ENCODE measurements at regions not wholly inside any gene's neighbourhood (a gene's known extent, or its start where the extent isn't known, plus 50 kb on each side); places are given as distances from the start of the nearest gene placed in this dataset.

DNA sequence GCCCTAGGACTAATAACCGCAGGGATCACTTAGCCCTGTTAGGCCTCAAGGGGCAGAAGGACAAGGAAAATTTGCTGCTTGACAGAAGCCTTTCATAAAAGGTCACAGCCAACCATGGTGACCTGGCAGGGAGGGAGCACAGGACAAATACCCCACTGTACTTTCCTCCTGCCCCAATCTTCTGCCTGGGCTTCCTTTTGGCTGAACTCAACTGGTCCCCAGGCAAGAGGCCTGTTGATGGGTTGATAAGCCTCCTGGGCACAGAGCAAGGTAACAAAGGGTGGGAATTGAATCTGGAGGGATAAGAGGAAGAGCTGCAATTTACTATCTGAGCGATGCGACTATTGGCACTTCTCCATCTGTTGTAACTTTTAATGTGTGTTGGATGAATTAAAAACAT lies 392.9 kb downstream of the RASEF start:
- H3K4me3 Mint-ChIP-seq, result no peak overlapping the region
- no peak overlapping the region for H3K56ac ChIP-seq (ENCODE audit: insufficient read length, low read depth, low read length)

More for the DNA sequence above, 392.9 kb downstream of the RASEF start:
- no peak overlapping the region for H3K27ac Mint-ChIP-seq
- no peaks in the 10 kb centered on the region for H3K9me3 Mint-ChIP-seq
- no peak overlapping the region for H2BK12ac ChIP-seq (ENCODE audit: insufficient read length, low read depth, low read length)
- no peak overlapping the region for H2BK15ac ChIP-seq (ENCODE audit: low read depth, low read length)
- no peaks in the 10 kb centered on the region for H3K27me3 ChIP-seq (ENCODE audit: insufficient read depth, low read length)
- no peak overlapping the region for H3K4ac ChIP-seq (ENCODE audit: low read depth, low read length)
- no peaks in the 10 kb centered on the region; a peak in 1 of 4 replicates for H3K4me1 Mint-ChIP-seq
- no peak overlapping the region; the same call in 1 of the 2 replicates for H3K14ac ChIP-seq (ENCODE audit: insufficient read depth, low read length)
- H3K36me3 Mint-ChIP-seq (ENCODE audit: insufficient read depth in 1 of 3, low read depth in 3 of 3), result no peaks in the 10 kb centered on the region
- H4K20me1 ChIP-seq (ENCODE audit: control insufficient read depth, insufficient read depth, insufficient read length), result no peaks in the 10 kb centered on the region
- H3K27me3 Mint-ChIP-seq (ENCODE audit: low read depth), result no peaks in the 10 kb centered on the region
- TF ChIP-seq, protein P1, sequence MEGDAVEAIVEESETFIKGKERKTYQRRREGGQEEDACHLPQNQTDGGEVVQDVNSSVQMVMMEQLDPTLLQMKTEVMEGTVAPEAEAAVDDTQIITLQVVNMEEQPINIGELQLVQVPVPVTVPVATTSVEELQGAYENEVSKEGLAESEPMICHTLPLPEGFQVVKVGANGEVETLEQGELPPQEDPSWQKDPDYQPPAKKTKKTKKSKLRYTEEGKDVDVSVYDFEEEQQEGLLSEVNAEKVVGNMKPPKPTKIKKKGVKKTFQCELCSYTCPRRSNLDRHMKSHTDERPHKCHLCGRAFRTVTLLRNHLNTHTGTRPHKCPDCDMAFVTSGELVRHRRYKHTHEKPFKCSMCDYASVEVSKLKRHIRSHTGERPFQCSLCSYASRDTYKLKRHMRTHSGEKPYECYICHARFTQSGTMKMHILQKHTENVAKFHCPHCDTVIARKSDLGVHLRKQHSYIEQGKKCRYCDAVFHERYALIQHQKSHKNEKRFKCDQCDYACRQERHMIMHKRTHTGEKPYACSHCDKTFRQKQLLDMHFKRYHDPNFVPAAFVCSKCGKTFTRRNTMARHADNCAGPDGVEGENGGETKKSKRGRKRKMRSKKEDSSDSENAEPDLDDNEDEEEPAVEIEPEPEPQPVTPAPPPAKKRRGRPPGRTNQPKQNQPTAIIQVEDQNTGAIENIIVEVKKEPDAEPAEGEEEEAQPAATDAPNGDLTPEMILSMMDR (conservative IDR thresholded peaks at IDR 0.05), result no peak
- H3K18ac ChIP-seq (ENCODE audit: insufficient read length, low read depth, low read length), result no peak overlapping the region
- no peak overlapping the region for H2AFZ ChIP-seq (ENCODE audit: low read length)
- no peak overlapping the region for H2BK120ac ChIP-seq (ENCODE audit: low read depth, low read length, poor library complexity, severe bottlenecking)
- no peaks in the 10 kb centered on the region for H3K79me1 ChIP-seq (ENCODE audit: insufficient read depth, low read depth, low read length, poor library complexity, severe bottlenecking)
- no peak overlapping the region for H3K27ac ChIP-seq (ENCODE audit: insufficient read length, low read depth, low read length)
- H4K91ac ChIP-seq (ENCODE audit: insufficient read length, low read depth, low read length), result no peak overlapping the region
- H3K9me3 ChIP-seq (ENCODE audit: control insufficient read depth, low read depth, low read length), result no peaks in the 10 kb centered on the region
- no CpG with 5 or more reads among the region's 3 CpGs for WGBS (ENCODE audit: extremely low coverage, insufficient read length, low lambda C conversion rate)
- no peak overlapping the region for H2BK5ac ChIP-seq (ENCODE audit: insufficient read length, low read length)
- H3K4me2 ChIP-seq (ENCODE audit: insufficient read depth, insufficient read length, low read length), result no peak overlapping the region
- H4K8ac ChIP-seq (replicated peaks; ENCODE audit: insufficient read length, low read depth, low read length), result no peak overlapping the region
- H2BK20ac ChIP-seq (ENCODE audit: low read depth, low read length, poor library complexity, severe bottlenecking), result no peak overlapping the region
- H3K9ac ChIP-seq (ENCODE audit: extremely low read depth, insufficient read length, low read length), result no peak overlapping the region
- no peaks in the 10 kb centered on the region for H3K79me2 ChIP-seq (ENCODE audit: insufficient read depth, low read length)
- H3K23ac ChIP-seq (ENCODE audit: insufficient read length, low read depth, low read length), result no peak overlapping the region
- H2AK5ac ChIP-seq (ENCODE audit: insufficient read length, low read length), result no peak overlapping the region
- DNase-seq, result no peak
- H4K5ac ChIP-seq (ENCODE audit: insufficient read length, low read depth, low read length), result no peak overlapping the region
- H3T11ph ChIP-seq (ENCODE audit: low read length), result no peak overlapping the region
- H3K4me1 ChIP-seq (ENCODE audit: insufficient read depth, low read length), result no peaks in the 10 kb centered on the region; the same call in 1 of the 2 replicates
- H3K23me2 ChIP-seq (ENCODE audit: insufficient read length, low read depth, low read length, poor library complexity, severe bottlenecking), result no peaks in the 10 kb centered on the region
